HCT116 (cell line): ENCODE measurements at regions not wholly inside any gene's neighbourhood (a gene's known extent, or its start where the extent isn't known, plus 50 kb on each side); places are given as distances from the start of the nearest gene placed in this dataset.

Source experiments
- ATAC-seq: fragments of 200-7000 bp; cut with Tn5 transposase; 2 replicates; pipeline ENCODE4 v1.9.1; 2020; ENCODE audit warnings: mild to moderate bottlenecking, moderate library complexity
- BruUV-seq: library from RNA; stranded (reverse); fragments of 400-500 nt; replicated peaks from 2 replicates; lab custom pipeline; 2021; lab: Mats Ljungman, UMichigan
- CTCF ChIA-PET: fragments of 300-600 bp; sonication (Branson Sonifier 250); formaldehyde crosslinking; loops from one replicate; lab custom pipeline; 2021; ENCODE audit warnings: antibody characterized with exemption; lab: Charles Lee
- POLR2A ChIA-PET: fragments of 300-600, 350-600 bp; sonication (Branson Sonifier 250); formaldehyde crosslinking; loops from one replicate; lab custom pipeline; 2021; ENCODE audit warnings: antibody characterized with exemption; lab: Charles Lee
- RAD21 ChIA-PET, 2 experiments: fragments of 300-600 bp; sonication (Branson Sonifier 250); formaldehyde crosslinking; loops; one replicate each; lab custom pipeline; 2023; ENCODE audit warnings: low total read pairs in 2 of 2; ENCODE audit not compliant: uncharacterized antibody in 2 of 2, unreplicated experiment in 2 of 2, low non-redundant PET in 1 of 2; lab: Charles Lee
- DNase-seq: peaks from one replicate; pipeline ENCODE4 v3.0.0-alpha.2; 2010; ENCODE audit warnings: low read depth, low spot score
- H2AFZ ChIP-seq: fragments of 200-600 bp; shearing (Covaris generic), sonication (generic); 2 replicates; pipeline ENCODE4 v1.6.1; 2017; ENCODE audit warnings: low read depth, mixed run types, mixed read lengths, antibody characterized with exemption, low read length; ENCODE audit not compliant: poor library complexity, severe bottlenecking
- H3K27ac ChIP-seq: 2 replicates; pipeline ENCODE4 v1.5.1; 2012; ENCODE audit warnings: low read depth, low read length
- H3K27me3 ChIP-seq: fragments of 200-600 bp; sonication (generic); 2 replicates; pipeline ENCODE4 v1.6.1; 2016; ENCODE audit warnings: mixed run types, low read length, mixed read lengths; ENCODE audit not compliant: insufficient read depth
- H3K36me3 ChIP-seq, 2 experiments: fragments of 200-500 bp in 1 of 2; fragments of 200-600 bp in 1 of 2; sonication (Bioruptor generic) in 1 of 2; sonication (generic) in 1 of 2; 2 replicates each; pipeline versions ENCODE4 v1.5.1 to v1.6.1; 2014 to 2016; ENCODE audit warnings: low read length in 2 of 2, inconsistent platforms in 1 of 2, mixed read lengths in 1 of 2, mixed run types in 1 of 2; ENCODE audit not compliant: insufficient read depth in 2 of 2, control insufficient read depth in 1 of 2
- H3K4me1 ChIP-seq, 2 experiments: fragments of 200-600 bp in 1 of 2; sonication (generic) in 1 of 2; 2 replicates each; pipeline versions ENCODE4 v1.5.1 to v1.6.1; 2012 to 2017; ENCODE audit warnings: low read length in 2 of 2, inconsistent platforms in 1 of 2, mild to moderate bottlenecking in 1 of 2, mixed read lengths in 1 of 2, mixed run types in 1 of 2, moderate library complexity in 1 of 2; ENCODE audit not compliant: insufficient read depth in 2 of 2, control insufficient read depth in 1 of 2
- H3K4me2 ChIP-seq: fragments of 200-600 bp; sonication (generic); 2 replicates; pipeline ENCODE4 v1.6.1; 2017; ENCODE audit warnings: mixed run types, low read length, mixed read lengths
- H3K4me3 ChIP-seq, 2 experiments: fragments of 200-600 bp in 1 of 2; sonication (generic) in 1 of 2; replicated peaks in 1 of 2; 2 replicates each; pipeline ENCODE4 v1.5.1; 2011 to 2016; ENCODE audit warnings: low read length in 2 of 2, control low read depth in 1 of 2, low read depth in 1 of 2, mild to moderate bottlenecking in 1 of 2, mixed read lengths in 1 of 2, mixed run types in 1 of 2
- H3K79me2 ChIP-seq: fragments of 200-600 bp; sonication (generic); 2 replicates; pipeline ENCODE4 v1.6.1; 2017; ENCODE audit warnings: mild to moderate bottlenecking, mixed run types, low read length, moderate library complexity, mixed read lengths; ENCODE audit not compliant: insufficient read depth
- H3K9ac ChIP-seq: fragments of 200-600 bp; sonication (generic); 2 replicates; pipeline ENCODE4 v1.6.1; 2016; ENCODE audit warnings: low read length, mixed read lengths
- H3K9me2 ChIP-seq: fragments of 200-600 bp; sonication (generic), shearing (Covaris generic); 2 replicates; pipeline ENCODE4 v1.6.1; 2017; ENCODE audit warnings: mixed run types, mild to moderate bottlenecking, moderate library complexity; ENCODE audit not compliant: insufficient read depth
- H3K9me3 ChIP-seq, 2 experiments: fragments of 200-500 bp in 1 of 2; fragments of 200-600 bp in 1 of 2; sonication (Bioruptor generic) in 1 of 2; sonication (generic) in 1 of 2; 2 replicates each; pipeline ENCODE4 v1.6.1; 2014 to 2017; ENCODE audit warnings: low read length in 2 of 2, mixed read lengths in 2 of 2, inconsistent platforms in 1 of 2, low read depth in 1 of 2, mild to moderate bottlenecking in 1 of 2, mixed run types in 1 of 2, moderate library complexity in 1 of 2; ENCODE audit not compliant: control insufficient read depth in 1 of 2, insufficient read depth in 1 of 2
- H4K20me1 ChIP-seq: fragments of 200-600 bp; sonication (generic), shearing (Covaris generic); 2 replicates; pipeline ENCODE4 v1.6.1; 2017; ENCODE audit warnings: mixed run types, mild to moderate bottlenecking, moderate library complexity; ENCODE audit not compliant: insufficient read depth
- ATF3 ChIP-seq: IDR thresholded peaks from 2 replicates; pipeline ENCODE4 v1.6.1; 2012
- CBX3 ChIP-seq: IDR thresholded peaks from 2 replicates; pipeline ENCODE4 v1.6.1; 2012; ENCODE audit warnings: low read depth
- CEBPB ChIP-seq: IDR thresholded peaks from 2 replicates; pipeline ENCODE4 v1.6.1; 2012; ENCODE audit warnings: low read depth
- CTCF ChIP-seq, 3 experiments: fragments of 200-600 bp in 1 of 3; sonication (generic) in 1 of 3; IDR thresholded peaks in 2 of 3; conservative IDR thresholded peaks in 1 of 3; 2 replicates each; pipeline ENCODE4 v1.5.1; 2012 to 2017; ENCODE audit warnings: low read depth in 2 of 3, low read length in 2 of 3, antibody characterized with exemption in 1 of 3, borderline replicate concordance in 1 of 3, control low read depth in 1 of 3, mild to moderate bottlenecking in 1 of 3, mixed read lengths in 1 of 3, mixed run types in 1 of 3, moderate library complexity in 1 of 3; ENCODE audit not compliant: insufficient read depth in 1 of 3
- EGR1 ChIP-seq: IDR thresholded peaks from 2 replicates; pipeline ENCODE4 v1.6.1; 2012; ENCODE audit warnings: low read depth
- EZH2 ChIP-seq: fragments of 200-600 bp; sonication (generic); IDR thresholded peaks from 2 replicates; pipeline ENCODE4 v1.6.1; 2017; ENCODE audit warnings: antibody characterized with exemption, mixed run types
- EZH2phosphoT487 ChIP-seq: fragments of 200-600 bp; IDR thresholded peaks from 2 replicates; pipeline ENCODE4 v1.6.1; 2018; ENCODE audit warnings: antibody characterized with exemption, borderline replicate concordance
- JUND ChIP-seq: IDR thresholded peaks from 2 replicates; pipeline ENCODE4 v1.6.1; 2012
- POLR2A ChIP-seq: IDR thresholded peaks from 2 replicates; pipeline ENCODE4 v1.7.0; 2011; ENCODE audit warnings: borderline replicate concordance; ENCODE audit not compliant: insufficient read depth, insufficient read length; ENCODE audit errors: extremely low read depth
- POLR2AphosphoS5 ChIP-seq: IDR thresholded peaks from 2 replicates; pipeline ENCODE4 v1.6.1; 2011; ENCODE audit warnings: mild to moderate bottlenecking, low read depth, low read length, moderate library complexity
- RAD21 ChIP-seq: IDR thresholded peaks from 2 replicates; pipeline ENCODE4 v1.6.1; 2012; ENCODE audit warnings: low read depth, mild to moderate bottlenecking
- SP1 ChIP-seq: IDR thresholded peaks from 2 replicates; pipeline ENCODE4 v1.6.1; 2012; ENCODE audit warnings: low read depth
- SRF ChIP-seq: IDR thresholded peaks from 2 replicates; pipeline ENCODE4 v1.6.1; 2012; ENCODE audit warnings: low read depth
- ZBTB33 ChIP-seq: IDR thresholded peaks from 2 replicates; pipeline ENCODE4 v1.6.1; 2011; ENCODE audit warnings: mild to moderate bottlenecking, low read length, moderate library complexity; ENCODE audit not compliant: insufficient replicate concordance; ENCODE audit errors: extremely low read depth
- ZNF274 ChIP-seq: fragments of 200-500 bp; sonication (Bioruptor generic); IDR thresholded peaks from 2 replicates; pipeline ENCODE4 v1.6.1; 2014; ENCODE audit warnings: mild to moderate bottlenecking, low read depth, low read length, inconsistent platforms
- intact Hi-C: fragments of 100-400 bp; cut with micrococcal nuclease; formaldehyde crosslinking; loops from 2 replicates; pipeline ENCODE4 v1.10.0; 2022

- CTCF ChIA-PET, result no interaction called here
- RAD21 ChIA-PET, result no interaction called here
- no TSS peak for BruUV-seq
- H3K4me1 ChIP-seq, result no peaks in the 10 kb centered on the region
- intact Hi-C loops, result no loop called here
- no peak overlapping the region for H3K27ac ChIP-seq
- H3K4me2 ChIP-seq, result no peak overlapping the region
- ATAC-seq (no peak), DNase-seq (no peak)
- H4K20me1 ChIP-seq, result no peaks in the 10 kb centered on the region
- POLR2A ChIA-PET, result no interaction called here
- TF ChIP-seq POLR2AphosphoS5 (no peak), CEBPB (no peak), RAD21 (no peak), ATF3 (no peak), SP1 (no peak), ZBTB33 (no peak), EZH2phosphoT487 (no peak), SRF (no peak), ZNF274 (no peak), EZH2 (no peak), CTCF (IDR thresholded peaks at IDR 0.05 in 2 of 3, conservative IDR thresholded peaks at IDR 0.05 in 1 of 3; ENCODE audit: borderline replicate concordance in 1 of 3, insufficient read depth in 1 of 3, low read depth in 2 of 3, low read length in 2 of 3) (no peak), CBX3 (no peak), POLR2A (no peak), EGR1 (no peak), JUND (no peak)
- H3K9me3 ChIP-seq, result peaks cover 0 to 6% of the 10 kb centered on the region in 2 experiments; a peak in 1 of 4 replicates
- H3K79me2 ChIP-seq, result no peaks in the 10 kb centered on the region
- H2AFZ ChIP-seq, result no peak overlapping the region
- H3K9ac ChIP-seq, result no peak overlapping the region
- no peaks in the 10 kb centered on the region for H3K36me3 ChIP-seq
- no peaks in the 10 kb centered on the region for H3K9me2 ChIP-seq
- H3K27me3 ChIP-seq, result no peaks in the 10 kb centered on the region
- H3K4me3 ChIP-seq, result no peak overlapping the region
These were observed 212.8 kb upstream of the SH3BP4 start for GRCh38 chr2:234739061-234739460.
